Hematopoietic multipotent progenitor cell treated with erythropoietin and hydrocortisone succinate and interleukin-3 and kit ligand, for 6 days (in vitro differentiated cells): ENCODE measurements at regions not wholly inside any gene's neighbourhood (a gene's known extent, or its start where the extent isn't known, plus 50 kb on each side); places are given as distances from the start of the nearest gene placed in this dataset.
"Not testable (repeated sequence)": the region's sequence is repeated elsewhere in the genome, so short reads cannot be mapped to it uniquely, and the experiment has no call there.

Experiments used
- DNase-seq: peaks from one replicate; pipeline ENCODE4 v3.0.0-alpha.2; 2015

DNA sequence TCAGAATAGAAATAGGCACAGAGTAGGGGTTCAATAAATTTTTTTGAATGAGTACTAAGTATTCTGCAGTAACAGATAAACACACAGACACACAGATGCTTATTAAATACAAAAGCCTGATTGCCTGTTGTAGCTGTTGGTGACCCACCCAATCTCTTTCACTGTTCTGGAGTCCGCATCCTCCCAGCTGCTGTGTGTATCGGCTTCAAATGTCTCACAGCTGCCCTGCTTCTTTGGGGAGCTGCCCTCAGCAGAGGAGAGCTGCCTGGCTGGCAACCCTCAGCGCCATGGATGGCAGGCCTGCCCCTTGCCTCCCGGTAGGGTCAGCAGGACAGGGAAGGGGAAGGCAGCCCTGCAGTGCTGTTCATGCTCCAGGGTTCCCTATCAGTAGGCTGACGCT, 50.5 kb upstream of the PRNP start:
- no peak for DNase-seq

DNA sequence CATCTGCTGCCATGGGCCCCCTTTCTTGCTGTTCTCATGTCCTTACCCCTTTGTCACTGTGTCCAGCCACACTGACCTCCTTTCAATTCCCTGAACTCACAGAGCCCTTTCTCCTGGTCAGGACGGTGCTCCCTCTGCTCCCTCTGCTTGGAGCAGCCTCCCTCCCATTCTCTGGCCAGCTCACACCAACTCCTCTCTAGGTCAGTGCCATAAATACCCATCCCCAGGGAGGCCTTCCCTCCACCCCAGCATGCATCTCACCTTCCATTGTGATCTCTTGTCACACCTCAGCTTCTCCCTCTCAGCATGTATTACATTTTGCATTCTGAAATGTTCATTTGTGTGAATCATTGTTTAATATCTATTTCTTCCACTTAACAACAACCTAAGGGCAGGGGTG, 50.9 kb upstream of the PRNP start:
- no peak for DNase-seq

DNA sequence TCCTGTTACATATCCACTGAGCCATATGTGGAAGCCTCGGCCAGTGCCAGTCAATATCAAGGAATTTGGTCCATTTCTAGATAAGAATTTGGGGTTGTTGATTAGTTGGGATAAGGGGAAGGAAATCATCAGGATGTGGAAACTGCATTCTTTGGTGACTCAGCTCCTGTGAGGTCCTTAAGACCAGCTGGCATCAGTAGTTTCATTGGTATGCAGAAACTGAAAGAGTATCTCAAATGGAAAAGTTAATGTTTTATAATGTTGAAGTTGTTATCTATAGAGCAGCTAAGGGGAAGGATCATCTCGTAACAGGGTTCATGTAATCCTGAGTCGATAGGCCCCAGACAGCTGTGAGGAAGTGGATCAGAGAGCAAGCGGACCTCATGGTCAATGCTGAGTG, 52.5 kb upstream of the PRNP start:
- DNase-seq: no peak

GRCh38 chr20:4633379-4633778, 52.9 kb upstream of the PRNP start:
- no peak for DNase-seq

DNA sequence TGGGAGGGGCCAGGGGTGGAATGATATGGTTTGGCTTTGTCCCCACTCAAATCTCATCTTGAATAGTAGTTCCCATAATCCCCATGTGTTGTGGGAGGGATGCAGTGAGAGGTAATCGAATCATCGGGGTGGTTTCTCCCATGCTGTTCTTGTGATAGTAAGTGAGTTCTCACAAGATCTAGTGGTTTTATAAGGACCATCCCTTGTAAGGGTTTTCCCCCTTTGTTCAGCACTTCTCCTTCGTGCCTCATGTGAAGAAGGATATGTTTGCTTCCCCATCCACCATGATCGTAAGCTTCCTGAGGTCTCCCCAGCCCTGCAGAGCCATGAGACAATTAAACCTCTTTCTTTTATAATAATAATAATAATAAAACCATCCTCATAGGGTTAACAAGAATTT, 53.4 kb upstream of the PRNP start:
- no peak for DNase-seq

DNA sequence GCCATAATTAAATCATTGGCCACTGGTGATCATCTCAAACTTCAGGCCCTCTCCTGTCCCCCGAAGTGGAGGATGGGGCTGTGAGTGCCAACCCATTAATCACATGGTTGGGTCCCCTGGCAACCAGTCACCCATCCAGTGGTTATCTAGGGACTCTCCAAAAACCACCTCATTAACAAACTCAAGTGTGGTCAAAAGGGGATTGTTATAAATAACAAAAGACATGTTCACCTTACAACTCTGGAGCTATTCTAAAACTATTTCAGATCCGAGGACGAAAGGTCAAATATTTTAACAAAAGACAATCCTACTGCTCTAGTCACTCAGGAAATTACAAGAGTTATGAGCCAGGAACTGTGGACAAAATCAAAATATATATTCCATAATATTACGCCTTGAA, 60.0 kb upstream of the PRNP start:
- no peak for DNase-seq

GRCh38 chr20:4625687-4626086, 60.6 kb upstream of the PRNP start:
- no peak for DNase-seq

GRCh38 chr20:4624675-4625336, 61.5 kb upstream of the PRNP start:
- DNase-seq: not testable (repeated sequence)

DNA sequence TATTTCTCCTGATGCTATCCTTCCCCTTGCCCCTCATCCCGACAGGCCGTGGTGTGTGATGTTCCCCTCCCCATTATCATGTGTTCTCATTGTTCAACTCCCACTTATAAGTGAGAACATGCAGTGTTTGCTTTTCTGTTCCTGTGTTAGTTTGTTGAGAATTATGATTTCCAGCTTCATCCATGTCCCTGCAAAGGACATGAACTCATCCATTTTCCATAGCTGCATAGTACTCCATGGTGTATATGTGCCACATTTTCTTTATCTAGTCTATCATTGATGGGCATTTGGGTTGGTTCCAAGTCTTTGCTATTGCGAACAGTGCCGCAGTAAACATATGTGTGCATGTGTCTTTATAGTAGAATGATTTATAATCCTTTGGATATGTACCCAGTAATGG, 67.1 kb upstream of the PRNP start:
- not testable (repeated sequence) for DNase-seq

- no peak for DNase-seq
These were observed 68.8 kb upstream of the PRNP start for GRCh38 chr20:4617484-4617883.

DNA sequence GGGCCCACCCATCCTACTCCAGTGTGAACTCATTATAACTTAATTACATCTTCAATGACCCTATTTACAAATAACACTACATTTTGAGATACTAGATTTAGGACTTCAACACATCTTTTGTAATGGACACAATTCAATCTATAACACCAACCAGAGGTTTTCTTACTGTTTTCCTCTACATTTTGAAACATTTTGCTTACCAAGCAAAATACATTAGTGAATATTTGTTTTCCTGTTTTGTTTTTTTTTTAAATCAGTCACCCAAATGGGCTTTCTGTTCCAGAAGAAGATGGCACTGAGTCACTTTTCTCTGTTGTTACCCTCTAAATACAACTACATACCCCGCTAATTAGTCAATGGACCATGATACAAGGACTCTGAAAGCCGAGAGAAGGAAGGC, 69.2 kb upstream of the PRNP start:
- no peak for DNase-seq

DNA sequence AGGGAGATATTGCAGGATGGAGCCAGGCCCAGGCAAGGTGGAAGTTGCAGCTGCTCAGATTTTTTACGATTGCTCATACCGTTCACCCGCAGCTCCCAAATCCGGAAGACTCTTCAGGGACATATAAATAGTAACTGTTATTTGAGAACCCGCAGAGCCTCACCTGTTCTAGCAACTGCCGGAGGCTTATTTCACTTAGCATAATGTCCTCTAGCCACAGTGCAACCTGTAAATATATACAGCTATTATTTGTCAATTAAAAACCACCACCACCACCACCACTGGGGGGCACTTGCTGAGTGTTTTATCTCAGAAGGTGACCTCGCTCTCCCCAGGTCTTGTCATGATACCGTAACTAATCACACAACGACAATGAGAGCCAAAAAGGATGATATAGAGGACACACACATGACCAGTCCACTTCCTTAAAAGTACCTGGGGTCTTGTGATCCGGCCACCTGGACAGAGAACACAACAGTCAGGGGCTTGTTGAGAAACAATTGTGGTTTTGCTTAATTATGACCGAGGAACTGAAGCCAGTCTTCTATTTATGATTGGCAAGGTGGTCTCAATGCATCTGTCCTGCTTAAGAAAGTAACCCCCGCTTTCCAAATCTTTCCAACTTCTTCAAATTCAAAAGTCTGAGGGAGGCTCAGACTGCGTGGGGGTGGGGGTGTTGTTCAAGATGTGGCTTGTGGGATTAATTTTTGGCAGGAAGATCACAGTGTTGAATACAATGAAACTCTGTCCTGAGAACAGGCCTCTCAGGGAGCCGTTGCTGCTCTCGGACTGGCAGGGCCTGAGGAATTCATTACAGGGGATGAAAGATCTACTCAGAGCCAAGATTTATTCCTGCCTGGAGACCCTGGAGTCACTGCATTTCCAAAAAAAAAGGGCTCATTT, 72.3 kb upstream of the PRNP start:
- peak; percentile 88 for DNase-seq

DNA sequence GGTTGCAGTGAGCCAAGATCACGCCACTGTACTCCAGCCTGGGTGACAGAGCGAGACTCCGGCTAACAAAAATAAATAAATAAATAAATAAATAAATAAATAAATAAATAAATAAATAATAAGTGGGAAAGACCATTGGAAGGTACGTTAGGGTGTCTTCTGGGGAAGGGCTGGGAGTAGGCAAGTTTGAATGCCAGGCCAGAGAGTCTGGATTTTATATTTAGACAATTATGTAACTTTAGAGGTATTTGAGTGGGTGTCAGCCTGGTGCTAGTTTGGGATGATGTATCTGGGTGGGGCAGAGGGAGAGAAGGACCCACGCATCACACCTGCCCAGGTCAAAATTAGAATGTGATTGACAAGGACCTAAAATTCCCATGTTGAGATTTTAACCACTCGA, 73.1 kb upstream of the PRNP start:
- DNase-seq: no peak

DNA sequence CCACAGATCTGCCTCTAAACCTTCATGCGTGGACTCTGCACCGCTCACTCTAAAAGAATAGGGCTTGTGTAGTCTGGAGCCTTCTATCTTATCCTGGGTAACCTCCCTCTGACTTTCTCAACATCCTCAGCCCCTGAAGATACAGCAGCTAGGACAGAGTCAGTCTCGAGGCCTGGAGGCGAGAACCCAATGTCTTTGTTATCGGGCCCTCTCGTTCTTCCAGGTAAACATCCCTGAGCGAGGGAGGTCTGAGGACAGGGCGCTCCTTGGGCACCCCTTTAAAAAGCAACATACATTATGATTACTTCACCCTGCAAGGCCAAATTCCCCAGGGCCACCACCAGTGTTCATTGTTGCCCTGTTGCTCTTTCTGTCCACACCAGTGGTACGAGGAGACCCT, 75.4 kb upstream of the PRNP start:
- DNase-seq: no peak

GRCh38 chr20:4609511-4609910, 76.7 kb upstream of the PRNP start:
- no peak for DNase-seq

DNA sequence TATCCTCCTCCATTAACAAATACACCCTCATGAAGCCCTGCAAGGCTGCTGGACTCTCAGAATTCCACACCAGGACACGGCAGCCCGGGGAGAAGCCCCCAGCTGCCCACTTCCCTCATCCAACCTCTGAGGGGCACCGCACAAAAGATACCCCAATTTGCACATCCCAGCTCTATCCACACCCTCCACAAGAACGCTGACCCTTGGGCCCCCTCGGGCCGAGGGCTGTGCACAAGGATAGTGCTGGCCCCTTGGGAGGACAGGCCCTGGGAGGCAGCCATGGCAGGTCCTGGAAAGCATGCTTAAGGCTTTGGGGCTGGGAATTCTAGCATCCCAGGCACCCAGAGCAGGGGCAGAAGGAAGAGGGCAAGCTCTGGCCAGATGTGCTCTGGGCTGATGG, 77.4 kb upstream of the PRNP start:
- DNase-seq: no peak

GRCh38 chr20:4607287-4607713, 79.0 kb upstream of the PRNP start:
- peak; percentile 80 for DNase-seq

DNA sequence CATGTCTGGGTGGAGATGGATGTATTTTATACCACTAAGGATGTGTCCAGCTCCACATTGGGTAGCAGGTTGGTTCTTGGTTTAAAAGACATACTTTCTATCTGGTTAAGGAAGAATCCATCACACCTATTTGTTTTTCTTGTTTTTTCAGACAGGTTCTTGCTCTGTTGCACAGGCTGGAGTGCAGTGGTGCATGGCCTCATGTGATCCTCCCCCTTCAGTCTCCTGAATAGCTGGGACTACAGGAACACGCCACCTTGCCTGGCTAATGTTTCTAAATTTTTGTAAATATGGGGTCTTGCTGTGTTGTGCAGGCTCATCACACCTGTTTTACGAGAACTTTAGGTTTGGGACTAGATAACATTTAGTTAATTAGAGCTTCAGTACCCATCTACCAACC, 80.2 kb upstream of the PRNP start:
- DNase-seq: no peak

GRCh38 chr20:4605166-4605565, 81.1 kb upstream of the PRNP start:
- no peak for DNase-seq

DNA sequence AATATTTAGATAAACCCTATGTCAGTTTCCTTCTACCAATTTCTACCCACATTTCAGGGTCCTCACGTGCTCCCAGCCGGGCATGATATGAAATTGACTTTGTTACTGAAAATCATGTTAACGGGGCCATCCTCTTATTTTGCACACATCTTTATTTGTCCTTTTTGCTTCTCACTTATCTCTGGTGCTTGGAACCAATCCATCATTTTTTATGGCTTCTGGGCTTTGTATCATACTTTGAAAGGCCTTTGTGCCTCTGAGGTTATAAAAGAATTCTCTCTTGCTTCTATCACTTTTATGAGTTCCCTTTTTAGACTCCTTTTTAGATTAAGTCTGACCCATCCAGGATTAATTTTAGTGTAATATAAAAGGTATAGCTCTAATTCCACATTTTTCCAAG, 81.7 kb upstream of the PRNP start:
- no peak for DNase-seq

GRCh38 chr20:4603724-4604123, 82.5 kb upstream of the PRNP start:
- no peak for DNase-seq

DNA sequence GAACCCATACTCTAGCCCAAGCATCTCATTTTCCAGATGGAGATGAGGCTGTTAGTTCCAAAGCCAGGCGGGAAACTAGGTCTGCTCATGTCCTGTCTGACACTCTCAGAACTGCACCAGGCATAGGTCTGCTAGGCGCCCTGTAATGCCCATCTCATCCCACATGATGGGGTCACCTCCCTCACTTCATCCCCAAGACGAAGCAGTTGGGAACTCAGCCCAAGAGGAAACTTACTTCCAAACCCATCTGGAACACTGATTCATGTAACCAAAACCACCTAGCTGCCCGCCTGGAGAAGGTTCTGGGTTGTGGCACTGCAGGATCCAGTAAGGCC, 84.0 kb upstream of the PRNP start:
- DNase-seq: no peak

DNA sequence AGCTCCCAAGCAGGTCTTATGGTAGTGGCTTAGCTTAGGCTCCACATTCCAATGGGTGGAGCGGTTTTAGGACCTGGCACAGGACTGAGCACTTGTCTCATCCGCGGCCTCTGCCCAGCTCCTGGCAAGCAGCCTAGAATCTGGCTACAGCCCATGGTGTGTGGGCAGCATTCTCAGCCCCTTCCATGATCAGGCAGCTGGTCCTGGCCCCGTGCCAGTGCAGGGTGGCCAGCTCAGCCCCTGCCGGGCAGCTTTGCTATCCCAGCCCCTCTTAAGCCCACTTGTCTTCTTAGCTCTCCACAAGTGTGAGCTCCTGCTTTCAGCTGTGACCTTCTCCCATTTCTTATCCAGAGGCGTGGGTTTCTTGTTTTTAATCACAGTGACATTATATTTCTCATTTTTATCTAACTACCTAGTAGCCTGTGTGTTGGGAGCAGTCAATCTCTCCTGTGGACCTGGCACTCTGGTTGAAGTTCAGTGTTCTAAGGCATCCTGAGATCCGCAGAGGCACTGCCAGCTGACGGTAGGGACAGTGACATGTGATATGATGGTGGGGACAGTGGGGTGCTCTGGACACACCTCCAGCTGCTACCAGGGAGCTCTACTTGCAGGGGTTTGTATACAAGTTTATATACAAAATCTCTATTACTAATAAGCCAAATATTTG, 84.5 kb upstream of the PRNP start:
- DNase-seq: no peak
